ENCODE measurements at regions not wholly inside any gene's neighbourhood (a gene's known extent, or its start where the extent isn't known, plus 50 kb on each side); places are given as distances from the start of the nearest gene placed in this dataset.

DNA sequence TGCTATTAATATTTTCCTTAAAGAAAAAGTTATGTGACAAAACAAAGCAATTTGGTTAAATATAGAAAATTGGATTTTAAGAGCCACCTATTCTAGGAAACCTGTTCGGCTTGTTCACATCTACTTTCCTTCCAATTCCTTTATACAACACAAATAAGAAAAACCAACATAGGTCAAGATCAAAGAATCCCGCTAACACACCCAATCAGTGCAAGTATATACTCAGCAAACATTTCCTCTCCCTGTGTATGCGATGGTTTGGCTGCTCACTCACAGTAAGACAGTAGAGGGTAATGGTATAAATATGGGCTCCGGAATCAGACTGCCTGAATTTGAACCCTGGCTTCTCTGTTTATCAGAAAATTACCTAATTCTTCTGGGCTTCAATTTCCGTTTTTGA is 757.5 kb upstream of the ZNF608 start:
- H3K4me3 ChIP-seq (ENCODE audit: low read depth, low read length), result no peak overlapping the region
- ChIA-PET POLR2A (no interaction called here), CTCF (no interaction called here)
- TF ChIP-seq, protein P1, sequence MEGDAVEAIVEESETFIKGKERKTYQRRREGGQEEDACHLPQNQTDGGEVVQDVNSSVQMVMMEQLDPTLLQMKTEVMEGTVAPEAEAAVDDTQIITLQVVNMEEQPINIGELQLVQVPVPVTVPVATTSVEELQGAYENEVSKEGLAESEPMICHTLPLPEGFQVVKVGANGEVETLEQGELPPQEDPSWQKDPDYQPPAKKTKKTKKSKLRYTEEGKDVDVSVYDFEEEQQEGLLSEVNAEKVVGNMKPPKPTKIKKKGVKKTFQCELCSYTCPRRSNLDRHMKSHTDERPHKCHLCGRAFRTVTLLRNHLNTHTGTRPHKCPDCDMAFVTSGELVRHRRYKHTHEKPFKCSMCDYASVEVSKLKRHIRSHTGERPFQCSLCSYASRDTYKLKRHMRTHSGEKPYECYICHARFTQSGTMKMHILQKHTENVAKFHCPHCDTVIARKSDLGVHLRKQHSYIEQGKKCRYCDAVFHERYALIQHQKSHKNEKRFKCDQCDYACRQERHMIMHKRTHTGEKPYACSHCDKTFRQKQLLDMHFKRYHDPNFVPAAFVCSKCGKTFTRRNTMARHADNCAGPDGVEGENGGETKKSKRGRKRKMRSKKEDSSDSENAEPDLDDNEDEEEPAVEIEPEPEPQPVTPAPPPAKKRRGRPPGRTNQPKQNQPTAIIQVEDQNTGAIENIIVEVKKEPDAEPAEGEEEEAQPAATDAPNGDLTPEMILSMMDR (IDR thresholded peaks at IDR 0.05; ENCODE audit: insufficient read depth, low read length, missing control alignments), result no peak
- DNase-seq (ENCODE audit: low read depth, low spot score), result no peak

DNA sequence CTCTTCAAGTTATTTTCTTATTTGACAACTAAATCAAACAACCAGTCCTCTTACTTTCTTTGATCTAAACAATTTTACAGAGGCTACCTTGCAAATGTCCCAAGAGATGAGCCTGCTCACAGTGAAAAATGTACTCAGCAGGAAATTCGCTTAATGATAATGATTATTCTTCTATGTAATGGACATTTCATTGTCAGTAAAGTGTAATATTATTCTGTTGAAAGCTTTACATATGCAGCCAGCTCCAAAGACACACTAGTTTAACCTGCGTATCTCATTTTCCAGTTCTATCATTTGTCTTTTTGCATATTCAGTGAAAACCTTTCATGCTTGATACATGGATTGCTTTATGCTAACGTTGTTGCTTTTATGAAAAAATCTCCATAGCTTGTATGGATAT is 758.7 kb upstream of the ZNF608 start:
- TF ChIP-seq, protein P1 (IDR thresholded peaks at IDR 0.05; ENCODE audit: insufficient read depth, low read length, missing control alignments), result no peak
- DNase-seq (ENCODE audit: low read depth, low spot score), result no peak
- CTCF ChIA-PET, result no interaction called here
- POLR2A ChIA-PET, result no interaction called here
- no peak overlapping the region for H3K4me3 ChIP-seq (ENCODE audit: low read depth, low read length)

DNA sequence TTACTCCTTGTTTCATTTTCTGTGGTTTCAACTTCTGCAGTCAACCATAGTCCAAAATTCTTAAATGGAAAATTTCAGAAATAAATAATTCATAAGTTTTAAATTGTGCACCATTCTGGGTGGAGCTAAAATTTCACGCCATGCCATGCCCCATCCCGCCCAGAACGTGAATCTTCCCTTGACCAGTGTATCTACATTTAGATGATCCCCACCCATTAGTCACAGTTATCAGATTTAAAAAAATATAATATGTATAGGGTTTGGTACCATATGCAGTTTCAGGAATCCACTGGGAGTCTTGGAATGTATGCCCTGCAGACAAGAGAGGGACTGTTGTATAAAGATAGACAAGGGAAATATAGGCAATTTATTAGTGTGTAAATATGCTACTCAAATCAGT is 759.7 kb upstream of the ZNF608 start:
- CTCF ChIA-PET, result no interaction called here
- no peak for DNase-seq (ENCODE audit: low read depth, low spot score)
- POLR2A ChIA-PET, result no interaction called here
- H3K4me3 ChIP-seq (ENCODE audit: low read depth, low read length), result no peak overlapping the region
- TF ChIP-seq, protein P1 (IDR thresholded peaks at IDR 0.05; ENCODE audit: insufficient read depth, low read length, missing control alignments), result no peak

DNA sequence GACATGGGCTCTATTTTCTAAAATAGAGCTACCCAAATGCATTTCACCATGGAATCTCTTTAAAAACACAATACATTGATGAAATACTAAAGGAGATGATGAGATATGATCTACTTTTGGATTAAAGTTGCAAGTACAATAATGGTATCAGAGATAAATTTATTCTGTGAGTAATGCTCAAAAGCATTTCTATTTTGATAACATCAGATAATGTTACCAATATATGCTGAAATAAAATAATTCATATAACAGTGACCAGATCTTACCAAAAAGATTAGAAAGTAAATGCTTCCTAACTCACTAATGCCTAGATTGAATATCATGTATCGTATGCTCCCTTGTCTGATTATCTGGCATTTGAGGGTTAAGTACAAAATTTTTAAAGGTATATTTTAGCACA is 761.8 kb upstream of the ZNF608 start:
- ChIA-PET CTCF (no interaction called here), POLR2A (no interaction called here)
- TF ChIP-seq, protein P1 (IDR thresholded peaks at IDR 0.05; ENCODE audit: insufficient read depth, low read length, missing control alignments), result no peak
- no peak overlapping the region for H3K4me3 ChIP-seq (ENCODE audit: low read depth, low read length)
- DNase-seq (ENCODE audit: low read depth, low spot score), result no peak

DNA sequence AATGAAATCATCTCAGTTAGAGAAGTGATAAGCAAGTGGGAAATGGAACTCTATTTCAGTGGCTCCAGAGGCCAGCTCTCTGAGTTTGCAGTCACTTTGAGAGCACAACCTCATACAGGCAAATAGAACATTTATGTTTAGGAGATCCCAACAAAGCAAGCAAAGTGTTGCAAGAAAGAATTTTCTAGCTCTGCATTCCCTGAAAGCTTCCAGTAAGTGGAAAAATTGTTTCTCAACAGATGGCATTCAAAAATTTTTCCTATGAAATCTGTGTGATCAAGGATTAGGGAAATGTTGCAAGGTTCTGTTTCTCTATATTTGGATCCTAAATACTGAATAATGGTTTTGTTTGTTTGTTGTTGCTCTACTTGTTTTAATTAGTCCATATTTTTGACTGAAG is 764.2 kb upstream of the ZNF608 start:
- TF ChIP-seq, protein P1 (IDR thresholded peaks at IDR 0.05; ENCODE audit: insufficient read depth, low read length, missing control alignments), result no peak
- CTCF ChIA-PET, result no interaction called here
- no peak for DNase-seq (ENCODE audit: low read depth, low spot score)
- POLR2A ChIA-PET, result no interaction called here
- no peak overlapping the region for H3K4me3 ChIP-seq (ENCODE audit: low read depth, low read length)

DNA sequence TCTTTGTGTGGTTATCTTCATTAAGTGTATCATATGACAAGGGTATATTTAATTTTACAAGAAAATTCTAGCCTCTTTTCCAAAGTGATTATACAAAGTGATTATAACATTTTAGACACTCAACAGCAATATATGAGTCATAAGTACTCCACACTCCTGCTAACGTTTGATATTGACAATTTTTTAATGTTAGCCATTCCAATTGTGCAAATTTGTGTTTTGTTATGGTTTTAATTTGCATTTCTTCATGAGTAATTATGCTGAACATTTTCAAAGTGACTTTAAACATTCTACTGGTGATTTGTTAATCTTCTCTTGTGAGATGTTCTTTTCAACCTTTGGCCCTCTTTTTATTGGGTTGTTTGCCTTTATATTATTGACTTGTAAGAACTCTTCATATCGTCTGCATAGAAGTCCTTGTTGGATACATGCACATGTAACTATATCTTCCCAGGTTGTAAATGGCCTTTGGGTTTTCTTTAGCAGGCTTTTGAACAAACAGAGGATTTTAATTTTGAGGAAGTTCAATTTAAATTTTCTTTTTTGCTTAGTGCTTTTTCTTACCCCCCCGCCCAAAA is 771.6 kb upstream of the ZNF608 start:
- H3K4me3 ChIP-seq (ENCODE audit: low read depth, low read length), result no peak overlapping the region
- TF ChIP-seq, protein P1 (IDR thresholded peaks at IDR 0.05; ENCODE audit: insufficient read depth, low read length, missing control alignments), result no peak
- DNase-seq (ENCODE audit: low read depth, low spot score), result no peak
- CTCF ChIA-PET, result no interaction called here
- POLR2A ChIA-PET, result no interaction called here
